Stimulated activated CD4-positive, alpha-beta T cell treated with anti-CD3 and anti-CD28 coated beads, Interleukin-1b, Interleukin-23, amount 100 ng/mL, for 24 hours (primary cell): ENCODE measurements at regions not wholly inside any gene's neighbourhood (a gene's known extent, or its start where the extent isn't known, plus 50 kb on each side); places are given as distances from the start of the nearest gene placed in this dataset.
A peak's percentile ranks its signal among the peaks of the same experiment; 100 is the strongest.
"Not testable (repeated sequence)": the region's sequence is repeated elsewhere in the genome, so short reads cannot be mapped to it uniquely, and the experiment has no call there.

Experiments used
- DNase-seq, 4 experiments: peaks; one replicate each; pipeline ENCODE4 v3.0.0-alpha.2; 2020; ENCODE audit warnings: low read depth in 4 of 4, low spot score in 1 of 4

DNA sequence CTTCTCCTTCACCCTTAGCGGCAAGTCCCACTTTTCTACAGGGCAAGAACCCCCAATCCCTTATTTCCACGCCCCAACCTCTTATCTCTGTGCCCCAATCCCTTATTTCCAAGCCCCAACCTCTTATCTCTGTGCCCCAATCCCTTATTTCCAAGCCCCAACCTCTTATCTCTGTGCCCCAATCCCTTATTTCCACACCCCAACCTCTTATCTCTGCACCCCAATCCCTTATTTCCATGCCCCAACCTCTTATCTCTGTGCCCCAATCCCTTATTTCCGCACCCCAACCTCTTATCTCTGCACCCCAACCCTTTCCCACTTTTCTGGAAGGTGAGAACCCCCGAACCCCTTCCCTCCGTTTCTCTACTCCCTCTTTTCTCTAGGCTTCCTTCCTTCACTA lies 116.1 kb upstream of the GJE1 start:
- DNase-seq: not testable (repeated sequence)

- DNase-seq: not testable (repeated sequence)
These were observed 117.3 kb upstream of the GJE1 start for GRCh38 chr6:142015463-142015862.

DNA sequence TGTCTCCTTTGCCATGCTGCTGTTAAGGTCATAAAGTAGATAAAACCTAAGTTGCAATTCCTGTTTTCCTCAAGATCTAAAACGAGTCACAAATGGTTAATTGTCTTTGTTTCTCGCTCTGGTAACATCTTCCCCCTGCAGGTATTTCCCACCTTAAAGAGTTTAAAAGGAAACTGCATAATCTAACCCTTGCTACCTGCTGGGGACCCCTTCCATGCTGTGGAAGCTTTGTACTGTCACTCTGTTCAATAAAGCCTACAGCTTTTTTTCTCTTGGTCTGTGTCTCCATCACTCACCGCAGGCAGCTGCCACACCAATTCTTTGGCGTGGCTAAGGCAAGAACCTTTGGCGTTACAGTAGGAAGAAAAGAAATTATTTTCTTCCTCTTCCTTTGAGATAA lies 117.7 kb upstream of the GJE1 start:
- no peak for DNase-seq

DNA sequence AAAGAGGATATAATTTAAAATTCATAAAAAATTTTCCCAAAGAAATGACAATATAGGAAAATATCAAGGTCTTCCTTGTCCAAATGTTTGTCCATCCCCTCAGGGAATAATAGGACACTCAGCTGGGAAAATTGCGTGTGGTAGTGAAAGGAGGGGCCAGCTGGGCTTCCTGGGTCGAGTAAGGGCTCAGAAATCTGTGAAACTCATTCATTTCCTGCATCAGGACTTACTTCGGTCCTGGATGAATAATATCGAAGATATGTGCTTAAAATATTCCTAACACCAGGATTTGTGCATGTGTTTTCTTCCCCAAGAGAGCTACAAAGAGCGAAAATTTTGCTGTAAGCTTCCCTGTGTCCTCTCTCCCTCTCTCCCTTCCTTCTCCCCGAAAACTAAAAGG lies 118.2 kb upstream of the GJE1 start:
- DNase-seq: no peak

DNA sequence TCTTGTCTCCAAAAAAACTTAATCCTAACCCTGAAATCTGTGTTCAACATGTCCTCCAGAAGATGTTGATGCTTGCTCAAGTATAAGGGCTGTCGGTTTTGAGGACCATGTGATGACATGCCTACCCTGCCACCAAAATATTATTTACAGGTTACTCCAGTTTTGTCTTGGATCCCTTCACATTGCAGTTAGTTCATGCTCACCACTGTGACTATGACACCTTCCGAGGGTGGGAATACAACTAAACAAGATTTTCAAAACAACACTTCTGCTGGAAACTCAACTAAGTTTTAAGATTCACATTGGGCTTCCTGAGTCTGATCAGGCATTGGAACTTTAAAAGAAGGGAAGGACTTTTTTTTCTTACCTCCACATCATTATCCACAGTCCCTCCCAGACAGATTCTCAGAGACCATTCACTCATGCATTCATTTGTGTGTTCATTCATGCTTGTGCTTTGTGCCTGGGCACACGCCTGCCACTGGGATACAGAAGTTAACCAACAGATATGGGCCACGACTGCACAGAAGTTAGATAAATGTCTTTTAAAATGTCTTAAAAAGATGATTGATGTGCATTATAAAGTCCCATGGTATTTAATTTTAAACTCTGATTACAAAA lies 118.7 kb upstream of the GJE1 start:
- no peak for DNase-seq

GRCh38 chr6:142013287-142013686 lies 119.4 kb upstream of the GJE1 start:
- DNase-seq: no peak

DNA sequence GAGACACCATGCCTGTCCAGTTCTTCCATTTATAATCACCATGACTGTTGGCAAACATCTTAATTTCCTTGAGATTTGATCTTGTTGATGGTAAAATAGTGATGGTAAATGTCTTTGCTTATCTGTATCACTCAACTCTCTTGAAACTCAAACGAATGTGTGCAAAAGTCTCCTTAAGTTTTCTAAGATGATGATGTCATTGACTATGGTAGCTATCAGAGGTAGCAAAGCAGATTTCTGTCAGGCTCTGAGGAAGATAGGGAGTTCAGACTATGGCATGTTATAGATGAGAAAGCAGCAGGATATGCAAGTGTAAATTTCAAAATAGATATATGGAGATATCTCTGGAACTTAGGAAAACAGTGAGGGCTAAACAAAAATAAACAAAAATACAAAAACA lies 121.0 kb upstream of the GJE1 start:
- DNase-seq: no peak

DNA sequence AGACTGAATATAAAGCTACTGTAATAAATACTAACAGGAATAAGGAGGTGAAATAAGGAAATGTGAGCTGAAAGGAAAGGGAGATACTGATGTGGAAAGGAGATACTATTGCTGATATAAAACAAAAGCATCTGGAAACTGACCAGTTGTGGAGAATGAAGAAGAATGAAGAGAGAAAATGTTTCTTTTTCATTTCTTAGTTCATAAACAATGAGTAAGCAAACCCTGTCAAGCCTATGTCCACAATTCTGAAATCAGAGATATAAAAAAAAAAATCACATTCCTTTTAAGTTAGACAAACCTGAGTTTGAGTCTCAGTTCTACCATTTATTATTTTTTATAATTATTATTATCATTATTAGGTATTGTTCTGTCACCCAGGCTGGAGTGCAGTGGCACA lies 121.6 kb upstream of the GJE1 start:
- DNase-seq: no peak

DNA sequence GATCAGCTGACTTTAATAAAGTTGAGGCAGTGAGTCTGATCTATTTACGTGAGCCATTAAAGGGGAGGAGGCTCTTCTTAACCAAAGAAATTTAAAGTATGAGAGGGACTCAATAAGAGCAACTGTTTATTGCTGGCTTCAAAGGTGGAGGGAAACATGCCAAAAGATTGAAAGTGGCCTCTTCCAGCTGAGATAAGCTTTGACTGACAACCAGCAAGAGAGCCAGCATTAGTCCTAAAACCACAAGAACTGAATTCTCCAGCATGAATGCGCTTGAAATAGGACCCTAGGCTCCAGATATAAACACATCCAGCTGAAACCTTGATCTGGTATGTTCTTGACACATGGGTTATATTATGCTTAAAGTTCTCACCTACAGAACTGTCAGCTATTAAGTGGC lies 123.1 kb upstream of the GJE1 start:
- no peak for DNase-seq

- DNase-seq: no peak
These were observed 123.9 kb upstream of the GJE1 start for GRCh38 chr6:142008781-142009180.

- DNase-seq: no peak
These were observed 124.5 kb upstream of the GJE1 start for GRCh38 chr6:142008016-142008735.

DNA sequence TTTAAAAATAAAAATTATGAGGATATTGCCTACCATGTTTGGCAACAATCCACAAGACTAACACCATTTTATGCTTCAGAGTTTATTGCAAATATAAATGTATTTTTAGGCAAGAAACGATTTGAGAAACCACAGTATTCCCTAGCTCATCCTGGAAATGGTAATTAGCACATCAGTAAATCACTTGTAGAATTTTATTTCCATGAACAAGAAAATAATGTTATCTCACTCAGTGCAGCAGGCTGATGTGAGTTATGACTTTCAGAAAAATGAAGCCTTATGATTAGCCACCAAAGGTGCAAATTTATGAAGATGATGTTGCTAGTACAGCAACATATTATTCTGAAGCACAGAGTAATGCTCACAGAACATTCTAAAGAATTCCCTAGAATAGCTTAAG lies 127.7 kb upstream of the GJE1 start:
- DNase-seq: no peak

DNA sequence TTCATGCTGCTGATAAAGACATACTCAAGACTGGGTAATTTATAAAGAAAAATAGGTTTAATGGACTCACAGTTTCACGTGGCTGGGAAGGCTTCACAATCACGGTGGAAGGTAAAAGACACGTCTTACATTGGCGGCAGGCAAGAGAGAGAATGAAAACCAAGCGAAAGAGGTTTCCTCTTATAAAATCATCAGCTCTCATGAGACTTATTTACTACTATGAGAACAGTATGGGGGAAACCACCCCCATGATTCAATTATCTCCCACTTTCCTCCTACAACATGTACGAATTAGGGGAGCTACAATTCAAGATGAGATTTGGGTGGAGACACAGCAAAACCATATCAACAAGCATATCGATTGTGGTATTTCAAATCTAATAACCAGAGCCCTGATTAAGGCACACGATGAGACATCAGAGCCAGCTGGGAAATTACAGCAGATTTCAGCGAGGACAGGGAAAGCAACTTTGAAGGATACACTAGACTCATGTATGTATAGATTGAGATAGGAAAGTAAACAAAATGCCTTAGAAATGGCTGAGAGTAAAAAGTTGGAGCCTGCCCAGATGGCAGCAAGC lies 129.8 kb upstream of the GJE1 start:
- no peak for DNase-seq

DNA sequence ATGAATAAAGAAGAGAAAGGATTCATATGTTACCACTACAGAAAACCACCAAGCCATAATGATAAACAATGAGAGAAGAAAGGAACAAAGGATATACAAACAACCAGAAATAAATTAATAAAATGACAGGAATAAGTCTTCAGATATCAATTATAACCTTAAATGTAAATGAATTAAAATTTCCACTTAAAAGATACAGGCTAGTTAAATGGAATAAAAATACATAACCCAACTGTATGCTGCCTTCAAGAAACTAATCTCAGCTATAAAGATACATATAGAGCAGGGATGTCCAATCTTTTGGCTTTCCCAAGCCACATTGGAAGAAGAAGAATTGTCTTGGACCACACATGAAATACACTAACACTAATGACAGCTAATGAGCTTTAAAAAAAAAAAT lies 135.9 kb upstream of the GJE1 start:
- DNase-seq: no peak

GRCh38 chr6:141992109-141992508 lies 140.6 kb upstream of the GJE1 start:
- DNase-seq: no peak

- no peak for DNase-seq
These were observed 141.9 kb upstream of the GJE1 start for GRCh38 chr6:141990840-141991239.

DNA sequence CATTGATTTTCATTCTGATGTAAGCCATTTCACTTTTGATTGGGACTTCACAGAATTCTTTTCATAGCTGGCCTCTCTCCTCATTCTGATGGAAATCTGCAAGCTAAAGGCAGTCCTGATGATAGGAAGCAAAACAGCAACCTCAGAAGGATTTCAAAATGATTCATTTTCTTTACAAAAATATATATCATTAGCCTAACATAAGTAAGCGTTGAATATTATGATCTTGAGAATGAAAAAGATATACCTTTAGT lies 143.1 kb upstream of the GJE1 start:
- no peak for DNase-seq

- DNase-seq: peak in 3 of 4 experiments; percentile 2 to 5 (median 4)
These were observed 143.6 kb upstream of the GJE1 start for GRCh38 chr6:141988954-141989705.

DNA sequence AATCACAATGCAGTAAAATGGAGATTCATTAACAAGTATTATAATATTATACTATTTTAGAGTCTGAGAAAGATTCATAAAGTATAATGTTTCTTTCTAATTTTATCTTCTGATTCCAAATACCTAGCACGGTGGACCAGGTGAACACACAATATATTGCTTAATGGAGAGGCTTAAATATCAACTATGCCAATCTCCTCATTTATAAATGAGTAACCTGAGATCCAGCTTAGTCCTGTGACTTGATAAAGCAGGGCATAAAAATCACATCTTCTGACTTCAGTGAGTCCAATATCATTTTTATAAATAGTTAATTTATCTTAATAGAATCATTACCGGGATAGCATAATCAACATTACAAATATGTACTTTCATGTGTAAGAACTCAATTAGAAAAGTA lies 144.4 kb upstream of the GJE1 start:
- DNase-seq: no peak

DNA sequence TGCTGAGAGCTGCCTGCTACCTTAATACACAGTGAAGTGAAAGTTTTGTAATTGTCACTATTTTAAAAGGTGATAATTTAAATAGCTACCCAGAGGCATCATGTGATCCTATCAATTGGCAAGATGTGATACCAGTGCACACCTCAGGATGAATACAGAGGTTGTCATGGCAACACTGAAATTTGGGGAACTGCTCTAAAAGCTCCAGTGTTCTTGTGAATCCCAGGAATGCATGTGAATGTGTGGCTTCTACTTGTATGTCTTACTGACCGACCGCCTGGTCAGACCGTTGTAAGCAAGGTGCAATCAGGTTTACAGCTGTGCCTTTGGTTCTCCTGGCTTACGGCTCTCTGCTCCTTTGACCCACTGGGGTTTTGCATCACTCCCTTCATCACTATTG lies 146.3 kb upstream of the GJE1 start:
- no peak for DNase-seq

GRCh38 chr6:141981190-141981589 lies 151.5 kb upstream of the GJE1 start:
- no peak for DNase-seq

DNA sequence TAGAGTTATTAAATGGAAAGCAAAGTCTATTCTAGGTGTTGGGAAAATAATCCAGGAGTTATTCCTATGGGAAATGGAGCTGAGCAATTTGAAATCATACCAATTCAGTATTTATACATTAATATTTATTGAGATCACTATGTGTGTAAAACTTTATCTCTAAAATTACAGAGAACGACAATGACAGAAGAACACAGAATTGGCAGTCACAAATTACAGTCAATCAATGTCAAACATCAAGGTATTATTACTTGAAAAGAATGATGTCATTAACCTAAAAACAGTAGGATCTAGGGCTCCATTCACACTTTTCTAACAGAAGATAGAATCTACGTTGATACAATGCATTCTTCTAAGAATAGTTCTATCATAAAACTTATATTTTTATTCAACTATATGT lies 154.9 kb upstream of the GJE1 start:
- DNase-seq: no peak
